ENCODE measurements at regions not wholly inside any gene's neighbourhood (a gene's known extent, or its start where the extent isn't known, plus 50 kb on each side); places are given as distances from the start of the nearest gene placed in this dataset.

- 63 to 68% methylated on average over 9 of the region's 9 CpGs for WGBS, 2 donors
- DNase-seq (ENCODE audit: low spot score in 2 of 2), result no peak
- TF ChIP-seq, protein P1, sequence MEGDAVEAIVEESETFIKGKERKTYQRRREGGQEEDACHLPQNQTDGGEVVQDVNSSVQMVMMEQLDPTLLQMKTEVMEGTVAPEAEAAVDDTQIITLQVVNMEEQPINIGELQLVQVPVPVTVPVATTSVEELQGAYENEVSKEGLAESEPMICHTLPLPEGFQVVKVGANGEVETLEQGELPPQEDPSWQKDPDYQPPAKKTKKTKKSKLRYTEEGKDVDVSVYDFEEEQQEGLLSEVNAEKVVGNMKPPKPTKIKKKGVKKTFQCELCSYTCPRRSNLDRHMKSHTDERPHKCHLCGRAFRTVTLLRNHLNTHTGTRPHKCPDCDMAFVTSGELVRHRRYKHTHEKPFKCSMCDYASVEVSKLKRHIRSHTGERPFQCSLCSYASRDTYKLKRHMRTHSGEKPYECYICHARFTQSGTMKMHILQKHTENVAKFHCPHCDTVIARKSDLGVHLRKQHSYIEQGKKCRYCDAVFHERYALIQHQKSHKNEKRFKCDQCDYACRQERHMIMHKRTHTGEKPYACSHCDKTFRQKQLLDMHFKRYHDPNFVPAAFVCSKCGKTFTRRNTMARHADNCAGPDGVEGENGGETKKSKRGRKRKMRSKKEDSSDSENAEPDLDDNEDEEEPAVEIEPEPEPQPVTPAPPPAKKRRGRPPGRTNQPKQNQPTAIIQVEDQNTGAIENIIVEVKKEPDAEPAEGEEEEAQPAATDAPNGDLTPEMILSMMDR (IDR thresholded peaks at IDR 0.05), result no peak
- TF ChIP-seq POLR2A (IDR thresholded peaks at IDR 0.05), result no peak
- H3K4me3 ChIP-seq (ENCODE audit: low read depth, poor library complexity, severe bottlenecking), result no peak overlapping the region
- intact Hi-C loops (cut with DNase I; ENCODE audit: low total_unique reads), result no loop called here
Observed at GRCh38 chr12:69095765-69096477, 143.4 kb upstream of the CPSF6 start.

- WGBS, 2 donors, result 11 to 31% methylated on average over 1 of the region's 1 CpG
- no peak for DNase-seq (ENCODE audit: low spot score in 2 of 2)
- intact Hi-C loops (cut with DNase I; ENCODE audit: low total_unique reads), result no loop called here
- no peak for TF ChIP-seq POLR2A (IDR thresholded peaks at IDR 0.05)
- TF ChIP-seq, protein P1 (IDR thresholded peaks at IDR 0.05), result no peak
- H3K4me3 ChIP-seq (ENCODE audit: low read depth, poor library complexity, severe bottlenecking), result no peak overlapping the region
Observed at GRCh38 chr12:69096669-69097335, 142.6 kb upstream of the CPSF6 start.

GRCh38 chr12:69097619-69098368, 141.6 kb upstream of the CPSF6 start:
- intact Hi-C loops (cut with DNase I; ENCODE audit: low total_unique reads), result no loop called here
- H3K4me3 ChIP-seq (ENCODE audit: low read depth, poor library complexity, severe bottlenecking), result no peak overlapping the region
- TF ChIP-seq, protein P1 (IDR thresholded peaks at IDR 0.05), result no peak
- TF ChIP-seq POLR2A (IDR thresholded peaks at IDR 0.05), result no peak
- DNase-seq (ENCODE audit: low spot score in 2 of 2), result no peak
- WGBS, 2 donors, result 45 to 54% methylated on average over 6 of the region's 6 CpGs

- TF ChIP-seq, protein P1 (IDR thresholded peaks at IDR 0.05), result no peak
- no peak for TF ChIP-seq POLR2A (IDR thresholded peaks at IDR 0.05)
- no peak for DNase-seq (ENCODE audit: low spot score in 2 of 2)
- H3K4me3 ChIP-seq (ENCODE audit: low read depth, poor library complexity, severe bottlenecking), result no peak overlapping the region
- intact Hi-C loops (cut with DNase I; ENCODE audit: low total_unique reads), result no loop called here
- 68 to 75% methylated on average over 9 of the region's 9 CpGs for WGBS, 2 donors
Observed at GRCh38 chr12:69099201-69099837, 140.1 kb upstream of the CPSF6 start.

DNA sequence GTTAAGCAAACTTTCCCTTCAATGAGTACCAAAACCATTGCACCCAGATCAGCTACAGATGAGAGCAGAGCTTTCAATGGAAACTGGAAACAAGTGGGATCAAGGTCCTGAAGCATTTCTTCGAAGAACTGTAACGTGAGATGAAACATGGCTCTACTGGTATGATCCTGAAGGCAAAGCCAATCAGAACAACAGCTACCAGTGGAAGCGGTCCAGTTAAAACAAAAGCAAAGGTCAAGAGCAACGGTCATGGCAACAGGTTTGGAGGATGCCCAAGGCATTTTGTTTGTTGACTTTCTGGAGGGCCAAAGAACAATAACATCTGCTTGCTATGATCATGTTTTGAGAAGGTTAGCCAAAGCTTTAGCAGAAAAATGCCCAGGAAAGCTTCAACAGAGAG, 137.9 kb upstream of the CPSF6 start:
- no peak for DNase-seq (ENCODE audit: low spot score in 2 of 2)
- whole genome bisulfite sequencing, 2 donors, result 73 to 77% methylated on average over 4 of the region's 4 CpGs
- intact Hi-C loops (cut with DNase I; ENCODE audit: low total_unique reads), result no loop called here
- TF ChIP-seq POLR2A (IDR thresholded peaks at IDR 0.05), result no peak
- TF ChIP-seq, protein P1 (IDR thresholded peaks at IDR 0.05), result no peak
- H3K4me3 ChIP-seq (ENCODE audit: low read depth, poor library complexity, severe bottlenecking), result no peak overlapping the region

All from lower leg skin (tissue), 4 donors.